ENCODE measurements at regions not wholly inside any gene's neighbourhood (a gene's known extent, or its start where the extent isn't known, plus 50 kb on each side); places are given as distances from the start of the nearest gene placed in this dataset.
"Not testable (repeated sequence)": the region's sequence is repeated elsewhere in the genome, so short reads cannot be mapped to it uniquely, and the experiment has no call there.

GRCh38 chr9:24657387-24657786 is 111.7 kb upstream of the IZUMO3 start:
- DNase-seq (ENCODE audit: low read depth), result no peak

DNA sequence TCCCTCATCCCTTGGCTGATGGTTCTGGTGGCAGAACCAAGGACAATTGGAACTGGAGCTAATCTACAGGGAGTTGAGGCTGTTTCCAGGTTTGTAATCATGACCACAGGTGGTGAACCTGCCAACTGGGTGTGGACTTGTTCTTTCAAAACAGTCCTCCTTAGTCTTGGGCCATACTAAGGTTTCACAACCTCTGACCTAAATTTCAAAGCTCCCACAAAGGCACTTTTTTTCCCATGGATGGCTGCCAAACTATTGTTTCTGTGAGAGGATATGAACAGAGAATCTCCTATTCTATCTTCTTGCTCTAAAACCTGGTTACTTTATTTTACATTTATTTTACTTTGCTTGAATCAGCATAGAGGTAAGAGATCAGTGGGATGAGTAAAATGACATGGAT is 106.5 kb upstream of the IZUMO3 start:
- no peak for DNase-seq (ENCODE audit: low read depth)

- not testable (repeated sequence) for DNase-seq (ENCODE audit: low read depth)
Measured at GRCh38 chr9:24628809-24629208, 83.1 kb upstream of the IZUMO3 start.

DNA sequence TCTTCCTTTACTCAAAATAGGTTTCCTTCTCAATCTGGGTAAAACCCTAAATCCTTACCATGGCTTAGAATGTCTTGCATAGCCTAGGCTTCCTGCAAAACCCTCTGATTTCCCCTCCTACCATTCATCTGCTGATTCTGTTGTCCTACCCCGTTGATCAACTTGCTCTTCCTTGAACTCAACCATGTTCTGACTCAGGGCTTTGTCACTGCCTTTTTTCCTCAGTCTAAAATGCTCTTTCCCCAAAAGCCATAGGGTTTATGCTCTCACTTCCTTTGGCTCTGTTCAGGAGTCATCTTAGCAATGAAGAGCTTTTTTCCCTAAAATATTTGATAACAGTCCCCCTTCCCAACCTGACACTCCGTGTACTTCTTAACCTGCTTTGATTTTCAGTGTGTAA is 79.4 kb upstream of the IZUMO3 start:
- no peak for DNase-seq (ENCODE audit: low read depth)

- DNase-seq (ENCODE audit: low read depth), result no peak
Measured at GRCh38 chr9:24624481-24624880, 78.8 kb upstream of the IZUMO3 start.

DNA sequence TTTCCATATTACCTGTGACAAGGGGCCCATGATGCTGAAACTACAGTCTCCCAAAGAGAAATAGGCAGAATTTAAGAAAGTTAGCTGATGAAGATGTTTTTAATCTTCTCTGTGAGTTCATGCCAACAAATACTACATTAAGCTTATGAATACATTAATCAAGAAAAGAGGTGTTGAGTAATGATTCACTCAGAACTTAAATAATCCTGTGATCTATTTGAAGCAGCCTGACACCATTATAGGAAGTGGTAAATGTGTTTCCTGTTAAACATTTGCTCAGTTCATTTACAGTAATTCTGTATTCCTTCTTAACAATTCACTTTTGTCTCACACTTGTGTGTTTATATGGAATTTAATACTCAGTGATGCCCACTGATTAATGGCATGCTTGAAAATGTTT is 75.0 kb upstream of the IZUMO3 start:
- DNase-seq (ENCODE audit: low read depth), result no peak

DNA sequence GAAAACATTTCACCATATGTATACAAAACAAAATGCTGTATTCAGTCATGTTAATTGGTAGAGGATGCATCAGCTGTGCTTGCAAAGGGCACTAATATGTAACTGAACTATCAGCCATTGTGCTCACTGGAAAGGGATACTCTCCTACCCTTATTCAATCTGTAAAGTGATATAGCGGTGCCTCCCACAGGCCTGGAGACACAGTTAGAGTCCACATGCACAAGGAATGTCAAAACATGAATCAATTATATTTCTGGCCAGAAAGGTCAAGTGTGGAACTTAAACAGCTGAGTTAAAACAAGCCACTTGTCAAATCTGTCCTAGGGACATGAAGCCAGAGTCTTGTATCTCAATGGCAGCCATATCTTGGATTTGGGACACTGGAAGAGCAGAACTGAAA is 71.2 kb upstream of the IZUMO3 start:
- no peak for DNase-seq (ENCODE audit: low read depth)

- no peak for DNase-seq (ENCODE audit: low read depth)
Measured at GRCh38 chr9:24614070-24614469, 68.4 kb upstream of the IZUMO3 start.

DNA sequence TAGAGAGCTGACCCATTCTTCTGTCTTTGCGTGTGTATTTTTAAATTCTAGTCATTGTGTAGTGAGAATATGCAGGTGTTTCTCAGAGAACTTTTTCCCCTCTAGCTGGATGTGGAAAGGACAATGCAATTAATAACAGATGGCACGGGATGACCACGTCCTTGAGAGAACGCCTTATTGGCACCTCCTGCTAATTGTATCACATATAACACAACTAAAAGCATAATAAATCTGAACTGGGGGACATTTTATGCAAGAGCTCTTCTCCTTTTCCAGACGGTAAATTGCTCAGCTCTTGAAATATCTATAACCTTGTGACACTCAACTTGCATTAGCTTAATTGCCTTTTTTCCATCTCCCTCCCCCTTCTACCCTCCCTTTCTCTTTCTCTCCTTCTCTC is 62.9 kb upstream of the IZUMO3 start:
- DNase-seq (ENCODE audit: low read depth), result no peak

DNA sequence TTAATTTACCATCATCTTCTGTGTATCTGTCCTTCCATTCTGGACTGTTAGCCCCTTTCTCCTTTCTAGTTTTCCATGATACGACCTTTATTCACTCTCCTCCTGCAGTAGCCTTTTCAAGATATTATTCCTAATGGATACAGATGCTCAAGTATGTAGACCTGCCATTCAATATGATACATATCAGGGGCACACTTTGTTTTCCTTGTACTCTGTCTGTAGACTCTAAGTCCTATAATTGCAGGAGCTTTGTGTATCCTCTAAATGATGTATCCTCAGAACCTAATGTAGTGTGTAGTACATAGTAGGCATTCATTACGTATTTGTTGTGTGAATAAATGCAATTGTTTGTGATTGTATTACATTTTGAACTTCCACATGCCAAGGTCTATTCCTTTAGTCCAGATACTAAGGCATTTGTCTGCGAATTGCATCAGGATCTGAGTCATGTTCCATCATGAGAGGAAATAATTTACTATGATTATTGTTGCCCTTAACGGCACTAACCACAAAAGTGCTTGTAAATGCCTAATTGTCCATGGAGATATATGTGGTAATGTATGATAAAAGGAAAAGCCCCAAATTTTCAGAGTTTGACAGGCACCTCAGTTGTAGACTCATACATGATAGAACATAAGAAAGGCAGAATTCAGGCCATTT is 57.1 kb upstream of the IZUMO3 start:
- peak; percentile 41 for DNase-seq (ENCODE audit: low read depth)
